HepG2 (cell line): ENCODE measurements at regions not wholly inside any gene's neighbourhood (a gene's known extent, or its start where the extent isn't known, plus 50 kb on each side); places are given as distances from the start of the nearest gene placed in this dataset.

Source experiments
- ATAC-seq: fragments of 200-7000 bp; cut with Tn5 transposase; 3 replicates; pipeline ENCODE4 v1.9.1; 2020; ENCODE audit warnings: mild to moderate bottlenecking, moderate library complexity
- BruUV-seq: library from RNA; stranded (reverse); fragments of 400-500 nt; replicated peaks from 2 replicates; lab custom pipeline; 2021; lab: Mats Ljungman, UMichigan
- CTCF ChIA-PET: fragments of 300-600 bp; formaldehyde crosslinking; extraction: SDS; loops from one replicate; lab custom pipeline; 2021; ENCODE audit warnings: low total read pairs, inconsistent platforms, low intra/inter-chr PET ratio; lab: Yijun Ruan, JAX
- POLR2A ChIA-PET: fragments of 350-600 bp; sonication (Branson Sonifier 250); formaldehyde crosslinking; loops from one replicate; lab custom pipeline; 2020; ENCODE audit warnings: antibody characterized with exemption, inconsistent platforms; lab: Yijun Ruan, JAX
- DNase-seq: peaks from one replicate; pipeline ENCODE4 v3.0.0-alpha.2; 2015; ENCODE audit warnings: low spot score
- FAIRE-seq: peaks from 3 replicates; lab custom pipeline; 2011; peaks lifted over from hg19 to GRCh38; lab: Jason Lieb, UNC
- H2AFZ ChIP-seq: one replicate; pipeline ENCODE4 v1.6.1; 2011; ENCODE audit warnings: low read length, inconsistent platforms
- H3K27ac ChIP-seq: fragments of 300-600 bp; 3 replicates; pipeline ENCODE4 v1.8.0; 2011; ENCODE audit warnings: mixed run types, mild to moderate bottlenecking, mixed read lengths, low read length, inconsistent platforms; ENCODE audit not compliant: insufficient read depth; ENCODE audit errors: extremely low read length
- H3K27me3 ChIP-seq, 2 experiments: fragments of 200-600 bp in 1 of 2; 2 replicates in 1 of 2; 3 replicates in 1 of 2; pipeline versions ENCODE4 v1.6.0 to v1.8.0; 2011; ENCODE audit warnings: low read length in 2 of 2, mild to moderate bottlenecking in 2 of 2, moderate library complexity in 2 of 2, inconsistent platforms in 1 of 2; ENCODE audit not compliant: insufficient read depth in 2 of 2, control insufficient read depth in 1 of 2
- H3K36me3 ChIP-seq, 2 experiments: fragments of 200-600 bp in 1 of 2; replicated peaks in 1 of 2; 2 replicates in 1 of 2; 3 replicates in 1 of 2; pipeline versions ENCODE4 v1.5.1 to v1.8.0; 2011; ENCODE audit warnings: low read length in 2 of 2, inconsistent platforms in 1 of 2; ENCODE audit not compliant: insufficient read depth in 2 of 2, control insufficient read depth in 1 of 2
- H3K4me1 ChIP-seq: 2 replicates; pipeline ENCODE4 v1.5.1; 2012; ENCODE audit warnings: low read length, inconsistent platforms; ENCODE audit not compliant: insufficient read depth
- H3K4me2 ChIP-seq: 2 replicates; pipeline ENCODE4 v1.6.0; 2011; ENCODE audit warnings: low read depth, low read length, inconsistent platforms
- H3K4me3 ChIP-seq, 3 experiments: fragments of 200-600 bp in 1 of 3; sonication (generic), shearing (Covaris generic) in 1 of 3; replicated peaks in 1 of 3; 2 replicates each; pipeline ENCODE4 v1.5.1; 2011 to 2016; ENCODE audit warnings: low read length in 3 of 3, inconsistent platforms in 2 of 3, low read depth in 2 of 3, mild to moderate bottlenecking in 2 of 3, control low read depth in 1 of 3, mixed read lengths in 1 of 3; ENCODE audit not compliant: insufficient read depth in 1 of 3
- H3K79me2 ChIP-seq: one replicate; pipeline ENCODE4 v1.6.1; 2011; ENCODE audit warnings: low read length, inconsistent platforms; ENCODE audit not compliant: insufficient read depth
- H3K9ac ChIP-seq: 2 replicates; pipeline ENCODE4 v1.6.0; 2011; ENCODE audit warnings: mild to moderate bottlenecking, low read depth, low read length, inconsistent platforms; ENCODE audit not compliant: insufficient read depth
- H3K9me3 ChIP-seq: 2 replicates; pipeline ENCODE4 v1.5.1; 2012; ENCODE audit warnings: mild to moderate bottlenecking, low read length
- H4K20me1 ChIP-seq: 2 replicates; pipeline ENCODE4 v1.6.0; 2011; ENCODE audit warnings: inconsistent platforms, mild to moderate bottlenecking, low read length, moderate library complexity; ENCODE audit not compliant: insufficient read depth
- DPF2 ChIP-seq: sonication (generic); formaldehyde crosslinking; IDR thresholded peaks from 2 replicates; pipeline ENCODE4 v1.4.0; 2020; ENCODE audit warnings: mild to moderate bottlenecking, low read depth, missing genetic modification reagents, borderline replicate concordance
- GATAD2A ChIP-seq: IDR thresholded peaks from 2 replicates; pipeline ENCODE4 v1.6.1; 2016
- HMGA1 ChIP-seq: sonication (generic); formaldehyde crosslinking; conservative IDR thresholded peaks from 2 replicates; pipeline ENCODE4 v1.4.0; 2020; ENCODE audit warnings: missing genetic modification reagents
- ISL2 ChIP-seq: sonication (generic); formaldehyde crosslinking; IDR thresholded peaks from 2 replicates; pipeline ENCODE4 v1.5.0; 2020; ENCODE audit warnings: missing genetic modification reagents
- RAD21 ChIP-seq: fragments of 450-650 bp; formaldehyde crosslinking; IDR thresholded peaks from 2 replicates; pipeline ENCODE4 v1.5.0; 2020; ENCODE audit warnings: mild to moderate bottlenecking
- RAD51 ChIP-seq: fragments of 450-650 bp; IDR thresholded peaks from 2 replicates; pipeline ENCODE4 v1.6.1; 2016; ENCODE audit warnings: borderline replicate concordance
- RBAK ChIP-seq: sonication (generic); formaldehyde crosslinking; IDR thresholded peaks from 2 replicates; pipeline ENCODE4 v1.5.1; 2020; ENCODE audit warnings: mild to moderate bottlenecking, missing genetic modification reagents
- TBP ChIP-seq: sonication (generic); formaldehyde crosslinking; IDR thresholded peaks from 2 replicates; pipeline ENCODE4 v1.5.0; 2020; ENCODE audit warnings: missing genetic modification reagents
- ZBTB42 ChIP-seq: sonication (generic); formaldehyde crosslinking; IDR thresholded peaks from 2 replicates; pipeline ENCODE4 v1.5.0; 2020; ENCODE audit warnings: mild to moderate bottlenecking, missing genetic modification reagents
- ZNF530 ChIP-seq: sonication (generic); formaldehyde crosslinking; IDR thresholded peaks from 2 replicates; pipeline ENCODE4 v1.5.0; 2020; ENCODE audit warnings: low read depth, mild to moderate bottlenecking, missing genetic modification reagents
- WGBS: methylation state at CpG from one replicate; pipeline ENCODE4 v1.1.6; 2017; ENCODE audit warnings: low lambda C conversion rate; 5-methylcytosine and 5-hydroxymethylcytosine counted together
- in situ Hi-C: cut with HindIII; loops from 2 replicates; pipeline ENCODE4 v1.10.0; 2017; ENCODE audit warnings: low pct_unique_long_range_greater_than_20kb; ENCODE audit not compliant: extremely low pct_ligation_motif_present
- intact Hi-C: fragments of 100-400 bp; cut with micrococcal nuclease; formaldehyde crosslinking; loops from one replicate; pipeline ENCODE4 v1.10.0; 2022; ENCODE audit not compliant: unreplicated experiment
- TF ChIP-seq, protein P1 (sequence below): sonication (generic); formaldehyde crosslinking; IDR thresholded peaks from 2 replicates; pipeline ENCODE4 v1.5.0; 2020; ENCODE audit warnings: mild to moderate bottlenecking, missing genetic modification reagents
- TF ChIP-seq, protein P2 (sequence below): sonication (generic); formaldehyde crosslinking; IDR thresholded peaks from 2 replicates; pipeline ENCODE4 v1.4.0; 2020; ENCODE audit warnings: missing genetic modification reagents
- TF ChIP-seq, protein P3 (sequence below): sonication (generic); formaldehyde crosslinking; IDR thresholded peaks from 2 replicates; pipeline ENCODE4 v1.8.0; 2022; ENCODE audit warnings: missing genetic modification reagents, mild to moderate bottlenecking, borderline replicate concordance

GRCh38 chr1:87219141-87219540, 109.5 kb upstream of the LMO4 start:
- Histone ChIP-seq H3K4me1 (no peaks in the 10 kb centered on the region), H3K36me3 (no peaks in the 10 kb centered on the region), H2AFZ (no peak overlapping the region), H3K9me3 (peaks cover 14% of the 10 kb centered on the region; the same call in 1 of the 2 replicates)
- in situ Hi-C loops: no loop called here
- intact Hi-C loops: no loop called here
- FAIRE-seq: no peak
- POLR2A ChIA-PET: no interaction called here
- no peak for DNase-seq
- TF ChIP-seq DPF2 (CRISPR knock-in tag) (no peak), RAD51 (no peak), HMGA1 (CRISPR knock-in tag) (no peak), RAD21 (CRISPR knock-in tag) (no peak), ZNF530 (no peak), GATAD2A (no peak), TBP (CRISPR knock-in tag) (no peak), ISL2 (CRISPR knock-in tag) (no peak), RBAK (CRISPR knock-in tag) (no peak), ZBTB42 (CRISPR knock-in tag) (no peak)
- TF ChIP-seq, protein P1, sequence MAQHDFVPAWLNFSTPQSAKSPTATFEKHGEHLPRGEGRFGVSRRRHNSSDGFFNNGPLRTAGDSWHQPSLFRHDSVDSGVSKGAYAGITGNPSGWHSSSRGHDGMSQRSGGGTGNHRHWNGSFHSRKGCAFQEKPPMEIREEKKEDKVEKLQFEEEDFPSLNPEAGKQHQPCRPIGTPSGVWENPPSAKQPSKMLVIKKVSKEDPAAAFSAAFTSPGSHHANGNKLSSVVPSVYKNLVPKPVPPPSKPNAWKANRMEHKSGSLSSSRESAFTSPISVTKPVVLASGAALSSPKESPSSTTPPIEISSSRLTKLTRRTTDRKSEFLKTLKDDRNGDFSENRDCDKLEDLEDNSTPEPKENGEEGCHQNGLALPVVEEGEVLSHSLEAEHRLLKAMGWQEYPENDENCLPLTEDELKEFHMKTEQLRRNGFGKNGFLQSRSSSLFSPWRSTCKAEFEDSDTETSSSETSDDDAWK (CRISPR knock-in tag): no peak
- TF ChIP-seq, protein P2, sequence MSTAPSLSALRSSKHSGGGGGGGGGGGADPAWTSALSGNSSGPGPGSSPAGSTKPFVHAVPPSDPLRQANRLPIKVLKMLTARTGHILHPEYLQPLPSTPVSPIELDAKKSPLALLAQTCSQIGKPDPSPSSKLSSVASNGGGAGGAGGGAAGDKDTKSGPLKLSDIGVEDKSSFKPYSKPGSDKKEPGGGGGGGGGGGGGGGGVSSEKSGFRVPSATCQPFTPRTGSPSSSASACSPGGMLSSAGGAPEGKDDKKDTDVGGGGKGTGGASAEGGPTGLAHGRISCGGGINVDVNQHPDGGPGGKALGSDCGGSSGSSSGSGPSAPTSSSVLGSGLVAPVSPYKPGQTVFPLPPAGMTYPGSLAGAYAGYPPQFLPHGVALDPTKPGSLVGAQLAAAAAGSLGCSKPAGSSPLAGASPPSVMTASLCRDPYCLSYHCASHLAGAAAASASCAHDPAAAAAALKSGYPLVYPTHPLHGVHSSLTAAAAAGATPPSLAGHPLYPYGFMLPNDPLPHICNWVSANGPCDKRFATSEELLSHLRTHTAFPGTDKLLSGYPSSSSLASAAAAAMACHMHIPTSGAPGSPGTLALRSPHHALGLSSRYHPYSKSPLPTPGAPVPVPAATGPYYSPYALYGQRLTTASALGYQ (CRISPR knock-in tag): no peak
- TF ChIP-seq, protein P3, sequence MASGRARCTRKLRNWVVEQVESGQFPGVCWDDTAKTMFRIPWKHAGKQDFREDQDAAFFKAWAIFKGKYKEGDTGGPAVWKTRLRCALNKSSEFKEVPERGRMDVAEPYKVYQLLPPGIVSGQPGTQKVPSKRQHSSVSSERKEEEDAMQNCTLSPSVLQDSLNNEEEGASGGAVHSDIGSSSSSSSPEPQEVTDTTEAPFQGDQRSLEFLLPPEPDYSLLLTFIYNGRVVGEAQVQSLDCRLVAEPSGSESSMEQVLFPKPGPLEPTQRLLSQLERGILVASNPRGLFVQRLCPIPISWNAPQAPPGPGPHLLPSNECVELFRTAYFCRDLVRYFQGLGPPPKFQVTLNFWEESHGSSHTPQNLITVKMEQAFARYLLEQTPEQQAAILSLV (CRISPR knock-in tag): no peak
- TF ChIP-seq, all 625 proteins: peak for 0
- no peak overlapping the region for H3K4me3 ChIP-seq
- no peak overlapping the region for H3K9ac ChIP-seq
- no peaks in the 10 kb centered on the region; a peak in 1 of 5 replicates for H3K27me3 ChIP-seq
- ATAC-seq: no peak
- CTCF ChIA-PET: no interaction called here
- BruUV-seq: no TSS peak
- H3K4me2 ChIP-seq: no peak overlapping the region
- 0% methylated on average over 1 of the region's 1 CpG for WGBS
- no peaks in the 10 kb centered on the region for H4K20me1 ChIP-seq
- H3K27ac ChIP-seq: no peak overlapping the region
- H3K79me2 ChIP-seq: no peaks in the 10 kb centered on the region
